H1 (cell line): ENCODE measurements at regions not wholly inside any gene's neighbourhood (a gene's known extent, or its start where the extent isn't known, plus 50 kb on each side); places are given as distances from the start of the nearest gene placed in this dataset.

Source experiments
- CTCF ChIA-PET: fragments of 300-600 bp; sonication (Branson Sonifier 250); formaldehyde crosslinking; loops from one replicate; lab custom pipeline; 2021; ENCODE audit not compliant: partially characterized antibody; lab: Charles Lee
- POLR2A ChIA-PET: fragments of 300-600 bp; sonication (Branson Sonifier 250); formaldehyde crosslinking; loops from one replicate; lab custom pipeline; 2021; ENCODE audit warnings: inconsistent platforms; ENCODE audit not compliant: partially characterized antibody; lab: Charles Lee
- DNase-seq, 2 experiments: peaks; one replicate each; pipeline versions ENCODE4 v3.0.0 to v3.0.0-alpha.2; 2010 to 2022; ENCODE audit warnings: low spot score in 2 of 2, low read depth in 1 of 2, mixed read lengths in 1 of 2
- FAIRE-seq: peaks from 2 replicates; lab custom pipeline; 2011; peaks lifted over from hg19 to GRCh38; lab: Jason Lieb, UNC
- H2AFZ ChIP-seq: 2 replicates; pipeline ENCODE4 v1.8.1; 2012; ENCODE audit warnings: low read length, inconsistent platforms
- H2AK5ac ChIP-seq: 2 replicates; pipeline ENCODE4 v1.6.1; 2013; ENCODE audit warnings: low read depth, low read length
- H2BK120ac ChIP-seq: replicated peaks from 2 replicates; pipeline ENCODE3; 2013; ENCODE audit warnings: low read depth, low read length, inconsistent platforms
- H2BK12ac ChIP-seq: 2 replicates; pipeline ENCODE4 v1.6.1; 2013; ENCODE audit warnings: low read depth, low read length
- H2BK15ac ChIP-seq: 2 replicates; pipeline ENCODE4 v1.6.1; 2013; ENCODE audit warnings: low read length
- H2BK20ac ChIP-seq: 2 replicates; pipeline ENCODE4 v1.6.1; 2013; ENCODE audit warnings: low read length
- H2BK5ac ChIP-seq: 2 replicates; pipeline ENCODE4 v1.6.1; 2013; ENCODE audit warnings: low read depth, low read length
- H3K14ac ChIP-seq: 2 replicates; pipeline ENCODE4 v1.6.1; 2013; ENCODE audit warnings: inconsistent platforms; ENCODE audit not compliant: insufficient read length
- H3K18ac ChIP-seq: 2 replicates; pipeline ENCODE4 v1.6.1; 2013; ENCODE audit warnings: low read length; ENCODE audit errors: extremely low read depth
- H3K23ac ChIP-seq: 2 replicates; pipeline ENCODE4 v1.6.1; 2013; ENCODE audit warnings: inconsistent platforms; ENCODE audit not compliant: insufficient read length
- H3K23me2 ChIP-seq: 2 replicates; pipeline ENCODE4 v1.6.1; 2013; ENCODE audit warnings: low read depth, low read length
- H3K27ac ChIP-seq: 2 replicates; pipeline ENCODE4 v1.6.1; 2011; ENCODE audit warnings: low read depth, low read length, inconsistent platforms
- H3K27me3 ChIP-seq, 4 experiments: replicated peaks in 1 of 4; 1 replicate in 1 of 4; 2 replicates in 3 of 4; pipeline versions ENCODE4 v1.6.1 to v1.8.1; 2011 to 2013; ENCODE audit warnings: low read length in 3 of 4, mild to moderate bottlenecking in 3 of 4, inconsistent platforms in 2 of 4, mixed read lengths in 2 of 4, moderate library complexity in 1 of 4; ENCODE audit not compliant: control insufficient read depth in 3 of 4, insufficient read depth in 3 of 4; ENCODE audit errors: extremely low read depth in 1 of 4
- H3K36me3 ChIP-seq, 4 experiments: 2 replicates each; pipeline versions ENCODE4 v1.6.1 to v1.8.1; 2011 to 2013; ENCODE audit warnings: mild to moderate bottlenecking in 4 of 4, low read length in 3 of 4, moderate library complexity in 2 of 4, control low read depth in 1 of 4, inconsistent platforms in 1 of 4; ENCODE audit not compliant: insufficient read depth in 4 of 4, control insufficient read depth in 2 of 4
- H3K4ac ChIP-seq: replicated peaks from 2 replicates; pipeline ENCODE3; 2013; ENCODE audit warnings: low read length, low read depth, mixed read lengths, inconsistent platforms; ENCODE audit not compliant: insufficient read length
- H3K4me1 ChIP-seq, 4 experiments: replicated peaks in 1 of 4; 1 replicate in 1 of 4; 2 replicates in 3 of 4; pipeline versions ENCODE4 v1.6.1 to v1.8.1; 2011 to 2013; ENCODE audit warnings: low read length in 3 of 4, inconsistent platforms in 2 of 4, mixed read lengths in 1 of 4; ENCODE audit not compliant: insufficient read depth in 4 of 4, control insufficient read depth in 3 of 4
- H3K4me2 ChIP-seq, 2 experiments: 2 replicates each; pipeline versions ENCODE4 v1.6.1 to v1.8.1; 2011 to 2013; ENCODE audit warnings: low read depth in 2 of 2, low read length in 2 of 2, control low read depth in 1 of 2, inconsistent platforms in 1 of 2, mild to moderate bottlenecking in 1 of 2; ENCODE audit not compliant: insufficient read depth in 1 of 2
- H3K4me3 ChIP-seq, 4 experiments: fragments of 200-600, 300-600 bp in 1 of 4; sonication (generic), shearing (Covaris generic), sonication (Bioruptor Twin) in 1 of 4; 2 replicates each; pipeline versions ENCODE4 v1.5.1 to v1.8.1; 2011 to 2016; ENCODE audit warnings: low read length in 4 of 4, low read depth in 3 of 4, control low read depth in 2 of 4, inconsistent platforms in 2 of 4, mild to moderate bottlenecking in 2 of 4, mixed read lengths in 1 of 4, moderate library complexity in 1 of 4; ENCODE audit not compliant: insufficient read depth in 2 of 4; ENCODE audit errors: extremely low read depth in 1 of 4
- H3K56ac ChIP-seq: replicated peaks from 2 replicates; pipeline ENCODE3; 2013; ENCODE audit warnings: low read depth, mild to moderate bottlenecking, mixed read lengths, low read length, inconsistent platforms; ENCODE audit not compliant: insufficient read length
- H3K79me1 ChIP-seq: 2 replicates; pipeline ENCODE4 v1.6.1; 2013; ENCODE audit warnings: low read depth, low read length, control low read depth
- H3K79me2 ChIP-seq, 2 experiments: 2 replicates each; pipeline versions ENCODE4 v1.6.1 to v1.8.1; 2012 to 2013; ENCODE audit warnings: low read length in 2 of 2, mild to moderate bottlenecking in 2 of 2, inconsistent platforms in 1 of 2; ENCODE audit not compliant: insufficient read depth in 2 of 2, control insufficient read depth in 1 of 2
- H3K9ac ChIP-seq, 4 experiments: replicated peaks in 1 of 4; 1 replicate in 1 of 4; 2 replicates in 3 of 4; pipeline versions ENCODE4 v1.6.1 to v1.8.1; 2011 to 2013; ENCODE audit warnings: low read depth in 3 of 4, low read length in 3 of 4, control low read depth in 2 of 4, mild to moderate bottlenecking in 2 of 4, moderate library complexity in 2 of 4, inconsistent platforms in 1 of 4; ENCODE audit errors: extremely low read depth in 1 of 4
- H3K9me3 ChIP-seq, 2 experiments: 2 replicates each; pipeline versions ENCODE4 v1.6.1 to v1.8.1; 2012 to 2013; ENCODE audit warnings: mild to moderate bottlenecking in 2 of 2, moderate library complexity in 2 of 2, control low read depth in 1 of 2, inconsistent platforms in 1 of 2, low read depth in 1 of 2, low read length in 1 of 2, mixed read lengths in 1 of 2; ENCODE audit not compliant: insufficient read depth in 2 of 2
- H4K20me1 ChIP-seq, 2 experiments: replicated peaks in 1 of 2; 2 replicates each; pipeline versions ENCODE3 to v1.8.1; 2011 to 2013; ENCODE audit warnings: inconsistent platforms in 2 of 2, low read length in 2 of 2, mild to moderate bottlenecking in 1 of 2; ENCODE audit not compliant: insufficient read depth in 2 of 2, control insufficient read depth in 1 of 2
- H4K5ac ChIP-seq: 2 replicates; pipeline ENCODE4 v1.6.1; 2013; ENCODE audit warnings: low read length, low read depth, mixed read lengths, inconsistent platforms; ENCODE audit not compliant: insufficient read length
- H4K8ac ChIP-seq: 2 replicates; pipeline ENCODE4 v1.8.0; 2013; ENCODE audit warnings: mild to moderate bottlenecking, moderate library complexity, low read length, inconsistent platforms; ENCODE audit not compliant: insufficient read depth; ENCODE audit errors: extremely low read depth
- H4K91ac ChIP-seq: replicated peaks from 2 replicates; pipeline ENCODE3; 2013; ENCODE audit warnings: low read length, mixed read lengths, inconsistent platforms; ENCODE audit not compliant: insufficient read length
- BACH1 ChIP-seq: IDR thresholded peaks from 2 replicates; pipeline ENCODE4 v1.6.1; 2012; ENCODE audit warnings: low read length, improper control_type of control experiment
- TBP ChIP-seq: IDR thresholded peaks from 2 replicates; pipeline ENCODE4 v1.6.1; 2011; ENCODE audit warnings: low read depth, low read length, improper control_type of control experiment
- TEAD4 ChIP-seq: IDR thresholded peaks from 2 replicates; pipeline ENCODE4 v1.6.1; 2012; ENCODE audit warnings: low read depth, low read length, inconsistent platforms, mixed read lengths
- WGBS, 2 experiments: shearing (Covaris generic) in 1 of 2; methylation state at CpG; one replicate each; pipeline versions ENCODE4 v1.1.6 to v1.1.7; 2013 to 2015; ENCODE audit warnings: low lambda C conversion rate in 2 of 2, mixed read lengths in 2 of 2, inconsistent platforms in 1 of 2, low coverage in 1 of 2, missing lambda C conversion rate in 1 of 2; ENCODE audit not compliant: insufficient replicate concordance in 2 of 2, insufficient coverage in 1 of 2, insufficient read length in 1 of 2; ENCODE audit errors: extremely low coverage in 1 of 2, missing lambda C conversion rate in 1 of 2; 5-methylcytosine and 5-hydroxymethylcytosine counted together
- TF ChIP-seq, protein P1 (sequence below): IDR thresholded peaks from 2 replicates; pipeline ENCODE4 v1.6.1; 2012; ENCODE audit warnings: inconsistent platforms

DNA sequence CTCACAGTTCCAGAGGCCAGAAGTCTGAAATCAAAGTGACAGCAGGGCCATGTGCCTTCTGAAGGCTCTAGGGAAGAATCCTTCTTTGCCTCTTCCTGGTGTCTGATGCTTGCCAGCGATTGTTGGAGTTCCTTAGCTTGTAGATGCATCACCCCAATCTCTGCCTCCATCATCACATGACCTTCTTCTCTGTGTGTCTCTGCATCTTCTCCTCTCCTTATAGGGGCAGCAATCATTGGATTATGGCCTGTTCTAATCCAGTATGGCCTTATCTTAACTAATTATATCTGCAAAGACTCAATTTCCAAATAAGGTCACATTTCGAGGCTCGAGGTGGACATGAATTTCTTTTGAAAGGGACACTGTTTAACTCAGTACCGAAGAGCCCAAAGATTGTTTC is 71.7 kb upstream of the RAI2 start:
- H3K23me2 ChIP-seq = no peaks in the 10 kb centered on the region
- no peak overlapping the region for H3K18ac ChIP-seq
- H3K79me1 ChIP-seq = no peaks in the 10 kb centered on the region
- no peak overlapping the region for H2BK15ac ChIP-seq
- ChIA-PET CTCF (interaction anchor here (1.5 to 5.0 kb wide), 2 partner anchors 11 to 32 kb away, joined by 3 to 35 read pairs; no protein-coding TSS in a partner anchor), POLR2A (no interaction called here)
- no peak overlapping the region for H3K14ac ChIP-seq
- no peak overlapping the region for H3K23ac ChIP-seq
- H3K79me2 ChIP-seq = no peaks in the 10 kb centered on the region
- peaks cover 0 to 5% (median 0%) of the 10 kb centered on the region in 4 experiments; a peak in 3 of 7 replicates for H3K4me1 ChIP-seq
- no peaks in the 10 kb centered on the region for H3K27me3 ChIP-seq
- H3K27ac ChIP-seq = no peak overlapping the region
- DNase-seq (no peak), FAIRE-seq (no peak)
- H2BK5ac ChIP-seq = no peak overlapping the region
- H2BK120ac ChIP-seq = no peak overlapping the region
- no peak overlapping the region for H2AFZ ChIP-seq
- H4K20me1 ChIP-seq = no peaks in the 10 kb centered on the region
- no peak overlapping the region for H4K91ac ChIP-seq
- no peak overlapping the region for H4K8ac ChIP-seq
- no peaks in the 10 kb centered on the region for H3K36me3 ChIP-seq
- H2BK20ac ChIP-seq = no peak overlapping the region
- 96% methylated on average over 4 of the region's 4 CpGs; no CpG with 5 or more reads in 1 of the 2 experiments for WGBS, 2 experiments
- no peak overlapping the region for H2AK5ac ChIP-seq
- no peak overlapping the region for H3K4me3 ChIP-seq
- H3K9ac ChIP-seq = no peak overlapping the region
- no peak overlapping the region for H3K56ac ChIP-seq
- H3K4ac ChIP-seq = no peak overlapping the region
- H2BK12ac ChIP-seq = no peak overlapping the region
- no peaks in the 10 kb centered on the region for H3K9me3 ChIP-seq
- H4K5ac ChIP-seq = no peak overlapping the region
- no peak overlapping the region for H3K4me2 ChIP-seq
- TF ChIP-seq BACH1 = no peak
- TF ChIP-seq, protein P1, sequence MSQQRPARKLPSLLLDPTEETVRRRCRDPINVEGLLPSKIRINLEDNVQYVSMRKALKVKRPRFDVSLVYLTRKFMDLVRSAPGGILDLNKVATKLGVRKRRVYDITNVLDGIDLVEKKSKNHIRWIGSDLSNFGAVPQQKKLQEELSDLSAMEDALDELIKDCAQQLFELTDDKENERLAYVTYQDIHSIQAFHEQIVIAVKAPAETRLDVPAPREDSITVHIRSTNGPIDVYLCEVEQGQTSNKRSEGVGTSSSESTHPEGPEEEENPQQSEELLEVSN = no peak
- TF ChIP-seq TEAD4 = no peak
- TF ChIP-seq TBP = no peak
